HEK293T (cell line): ENCODE measurements at regions not wholly inside any gene's neighbourhood (a gene's known extent, or its start where the extent isn't known, plus 50 kb on each side); places are given as distances from the start of the nearest gene placed in this dataset.

Source experiments
- CTCF ChIA-PET: fragments of 350-600 bp; formaldehyde crosslinking; extraction: SDS; loops from one replicate; lab custom pipeline; 2021; ENCODE audit warnings: antibody characterized with exemption, inconsistent platforms; lab: Yijun Ruan, JAX
- POLR2A ChIA-PET: fragments of 350-600 bp; formaldehyde crosslinking; extraction: SDS; loops from one replicate; lab custom pipeline; 2020; ENCODE audit warnings: antibody characterized with exemption, inconsistent platforms; lab: Yijun Ruan, JAX
- DNase-seq: peaks from one replicate; pipeline ENCODE4 v3.0.0; 2012; ENCODE audit warnings: mixed read lengths; ENCODE audit errors: extremely low spot score
- ARNT ChIP-seq: fragments of 450-650 bp; IDR thresholded peaks from 2 replicates; pipeline ENCODE4 v1.6.1; 2017; ENCODE audit warnings: mild to moderate bottlenecking
- BHLHE40 ChIP-seq: fragments of 450-650 bp; IDR thresholded peaks from 2 replicates; pipeline ENCODE4 v1.6.1; 2016; ENCODE audit warnings: mild to moderate bottlenecking, moderate library complexity, borderline replicate concordance
- CTBP1 ChIP-seq: fragments of 450-650 bp; IDR thresholded peaks from 2 replicates; pipeline ENCODE4 v1.6.1; 2016; ENCODE audit warnings: borderline replicate concordance
- ELF4 ChIP-seq: fragments of 450-650 bp; IDR thresholded peaks from 2 replicates; pipeline ENCODE4 v1.6.1; 2017; ENCODE audit warnings: antibody characterized with exemption
- FOXA1 ChIP-seq: fragments of 450-650 bp; IDR thresholded peaks from 2 replicates; pipeline ENCODE4 v1.6.1; 2016; ENCODE audit warnings: mild to moderate bottlenecking
- FOXK2 ChIP-seq: fragments of 450-650 bp; IDR thresholded peaks from 2 replicates; pipeline ENCODE4 v1.6.1; 2016; ENCODE audit warnings: mild to moderate bottlenecking
- FOXM1 ChIP-seq: fragments of 450-650 bp; IDR thresholded peaks from 2 replicates; pipeline ENCODE4 v1.6.1; 2017; ENCODE audit warnings: mild to moderate bottlenecking, borderline replicate concordance
- HDGF ChIP-seq: fragments of 450-650 bp; IDR thresholded peaks from 2 replicates; pipeline ENCODE4 v1.6.1; 2017; ENCODE audit warnings: antibody characterized with exemption, borderline replicate concordance
- L3MBTL2 ChIP-seq: fragments of 450-650 bp; conservative IDR thresholded peaks from 2 replicates; pipeline ENCODE4 v1.6.1; 2016; ENCODE audit warnings: mild to moderate bottlenecking
- LEF1 ChIP-seq: fragments of 450-650 bp; IDR thresholded peaks from 2 replicates; pipeline ENCODE4 v1.6.1; 2017; ENCODE audit warnings: mild to moderate bottlenecking, borderline replicate concordance
- NFRKB ChIP-seq: fragments of 450-650 bp; IDR thresholded peaks from 2 replicates; pipeline ENCODE4 v1.6.1; 2016; ENCODE audit warnings: mild to moderate bottlenecking, moderate library complexity
- SP1 ChIP-seq: fragments of 450-650 bp; IDR thresholded peaks from 2 replicates; pipeline ENCODE4 v1.6.1; 2017
- SUZ12 ChIP-seq: fragments of 450-650 bp; IDR thresholded peaks from 2 replicates; pipeline ENCODE4 v1.6.1; 2016; ENCODE audit warnings: mild to moderate bottlenecking
- TARDBP ChIP-seq: fragments of 450-650 bp; IDR thresholded peaks from 2 replicates; pipeline ENCODE4 v1.6.1; 2016
- ZNF384 ChIP-seq: fragments of 450-650 bp; IDR thresholded peaks from 2 replicates; pipeline ENCODE4 v1.6.1; 2016
- TF ChIP-seq, protein P1 (sequence below): fragments of 450-650 bp; IDR thresholded peaks from 2 replicates; pipeline ENCODE4 v1.6.1; 2016

DNA sequence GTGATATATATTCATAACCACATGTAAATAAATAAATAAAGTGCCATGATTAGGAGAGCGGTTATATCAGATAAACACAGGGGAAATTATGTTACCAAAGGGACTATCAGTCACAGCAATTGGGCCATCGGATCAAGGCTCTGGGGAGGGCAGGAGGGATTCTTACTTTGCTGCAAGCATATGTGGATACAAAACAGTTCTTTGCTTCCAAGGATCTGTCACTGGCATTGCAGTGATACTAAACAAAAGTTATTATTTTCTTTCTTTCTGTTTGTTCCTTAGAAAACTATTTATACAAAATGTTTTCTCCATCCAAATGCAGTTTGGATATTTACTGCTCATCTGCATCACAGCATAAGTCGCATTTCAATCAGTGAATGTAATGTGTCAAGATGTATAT, 188.4 kb upstream of the MGMT start:
- no peak for DNase-seq
- TF ChIP-seq BHLHE40 (no peak), LEF1 (no peak), FOXM1 (no peak), SP1 (no peak), FOXA1 (no peak), HDGF (no peak), FOXK2 (no peak), SUZ12 (no peak), NFRKB (no peak), L3MBTL2 (no peak), TARDBP (no peak), CTBP1 (no peak), ZNF384 (no peak), ARNT (no peak), ELF4 (no peak)
- TF ChIP-seq, protein P1, sequence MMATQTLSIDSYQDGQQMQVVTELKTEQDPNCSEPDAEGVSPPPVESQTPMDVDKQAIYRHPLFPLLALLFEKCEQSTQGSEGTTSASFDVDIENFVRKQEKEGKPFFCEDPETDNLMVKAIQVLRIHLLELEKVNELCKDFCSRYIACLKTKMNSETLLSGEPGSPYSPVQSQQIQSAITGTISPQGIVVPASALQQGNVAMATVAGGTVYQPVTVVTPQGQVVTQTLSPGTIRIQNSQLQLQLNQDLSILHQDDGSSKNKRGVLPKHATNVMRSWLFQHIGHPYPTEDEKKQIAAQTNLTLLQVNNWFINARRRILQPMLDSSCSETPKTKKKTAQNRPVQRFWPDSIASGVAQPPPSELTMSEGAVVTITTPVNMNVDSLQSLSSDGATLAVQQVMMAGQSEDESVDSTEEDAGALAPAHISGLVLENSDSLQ, result no peak
- ChIA-PET CTCF (no interaction called here), POLR2A (no interaction called here)

GRCh38 chr10:129279446-129280154, 187.4 kb upstream of the MGMT start:
- TF ChIP-seq L3MBTL2, result no peak
- TF ChIP-seq, protein P1, result no peak
- TF ChIP-seq LEF1, result no peak
- TF ChIP-seq SP1, result no peak
- TF ChIP-seq BHLHE40, result no peak
- TF ChIP-seq CTBP1, result no peak
- TF ChIP-seq FOXM1, result no peak
- no peak for TF ChIP-seq ZNF384
- TF ChIP-seq HDGF, result no peak
- no peak for TF ChIP-seq FOXK2
- TF ChIP-seq NFRKB, result no peak
- no peak for TF ChIP-seq TARDBP
- TF ChIP-seq ELF4, result no peak
- no peak for TF ChIP-seq SUZ12
- ChIA-PET CTCF (no interaction called here), POLR2A (no interaction called here)
- no peak for DNase-seq

GRCh38 chr10:129280155-129280502, 186.9 kb upstream of the MGMT start:
- TF ChIP-seq BHLHE40 (no peak), SP1 (no peak), L3MBTL2 (no peak), FOXK2 (no peak), ZNF384 (no peak), NFRKB (no peak), ARNT (no peak), LEF1 (no peak)
- no peak for DNase-seq
- CTCF ChIA-PET, result no interaction called here
- POLR2A ChIA-PET, result no interaction called here

- no peak for DNase-seq
- TF ChIP-seq CTBP1, result no peak
- no peak for TF ChIP-seq HDGF
- no peak for TF ChIP-seq FOXA1
- no peak for TF ChIP-seq SUZ12
- no peak for TF ChIP-seq BHLHE40
- TF ChIP-seq ARNT, result no peak
- no peak for TF ChIP-seq SP1
- TF ChIP-seq NFRKB, result no peak
- no peak for TF ChIP-seq TARDBP
- no peak for TF ChIP-seq ELF4
- TF ChIP-seq FOXK2, result no peak
- CTCF ChIA-PET, result no interaction called here
- POLR2A ChIA-PET, result no interaction called here
Measured at GRCh38 chr10:129280908-129281586, 186.0 kb upstream of the MGMT start.

- ChIA-PET POLR2A (no interaction called here), CTCF (interaction anchor here (0.6 kb wide), 1 partner anchor 40 kb away, joined by 3 read pairs; no protein-coding TSS in a partner anchor)
- no peak for DNase-seq
- TF ChIP-seq ELF4, result no peak
- TF ChIP-seq ZNF384, result no peak
- TF ChIP-seq SUZ12, result no peak
- no peak for TF ChIP-seq ARNT
Measured at GRCh38 chr10:129285459-129285858, 181.6 kb upstream of the MGMT start.

DNA sequence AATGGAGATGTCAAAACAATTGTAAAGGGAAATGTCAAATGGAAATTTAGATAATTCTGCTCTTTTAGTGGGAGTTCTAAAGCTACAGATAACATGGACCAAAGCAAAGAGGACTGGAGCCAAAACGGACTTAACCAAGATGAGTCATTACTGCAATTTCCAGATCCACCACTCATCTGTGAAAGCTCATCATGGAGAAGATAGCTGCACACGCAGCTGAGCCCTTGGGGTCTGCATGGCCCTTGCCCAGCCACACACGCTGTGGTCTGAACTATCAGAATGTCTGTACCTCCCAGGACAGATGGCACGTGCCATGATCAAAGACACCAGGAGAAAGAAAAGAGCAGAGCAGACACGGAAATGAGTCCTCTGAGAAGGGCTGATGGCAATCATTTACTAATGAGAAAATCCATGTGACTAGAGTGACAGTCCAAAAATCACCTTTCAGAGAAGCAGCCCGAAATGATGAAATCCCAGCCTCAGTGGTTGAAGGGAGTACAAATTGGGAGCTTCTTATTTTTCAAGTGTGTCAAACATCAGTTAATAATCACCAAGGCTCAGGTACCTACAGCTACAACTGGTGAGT, 177.9 kb upstream of the MGMT start:
- no peak for DNase-seq
- TF ChIP-seq ARNT (no peak), FOXK2 (no peak), HDGF (no peak), FOXM1 (no peak), CTBP1 (no peak), ELF4 (no peak), NFRKB (no peak), LEF1 (no peak), ZNF384 (no peak), SP1 (no peak), L3MBTL2 (no peak), SUZ12 (no peak), TARDBP (no peak), FOXA1 (no peak), BHLHE40 (no peak)
- TF ChIP-seq, protein P1, result no peak
- CTCF ChIA-PET, result no interaction called here
- POLR2A ChIA-PET, result no interaction called here
